ENCODE measurements at regions not wholly inside any gene's neighbourhood (a gene's known extent, or its start where the extent isn't known, plus 50 kb on each side); places are given as distances from the start of the nearest gene placed in this dataset.

DNA sequence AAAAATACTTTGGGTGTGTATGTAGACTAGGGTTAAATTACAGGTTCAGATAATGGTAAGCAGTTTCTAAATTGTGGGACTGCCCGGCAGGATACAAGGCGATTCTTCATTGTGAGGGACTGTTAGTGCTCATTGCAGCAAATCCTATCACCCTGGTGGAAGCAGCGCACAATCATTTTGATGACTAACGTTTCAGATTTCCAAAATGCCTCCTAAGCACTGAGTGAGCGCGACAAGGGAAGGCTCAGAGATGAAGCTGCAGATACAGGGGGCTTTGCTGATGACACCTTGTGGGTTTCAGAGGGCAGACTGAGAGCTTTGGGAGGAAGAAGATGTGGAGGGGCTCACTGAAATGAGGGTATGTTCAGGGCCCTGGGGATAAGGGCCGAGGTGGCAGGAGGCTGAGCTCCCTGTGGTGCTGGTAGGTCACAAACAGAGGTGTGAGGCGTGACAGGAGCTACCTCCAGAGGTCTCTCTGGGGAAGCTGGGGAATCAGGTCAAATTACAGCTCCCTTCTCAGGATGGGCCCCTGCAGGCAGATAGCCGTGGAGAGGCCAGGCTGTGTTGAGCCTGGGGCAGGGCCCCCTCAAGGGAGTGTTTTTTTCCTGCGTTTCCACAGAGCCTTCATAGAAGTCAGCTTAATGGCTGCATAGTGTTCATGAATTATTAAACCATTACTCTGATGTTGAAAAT, 84.5 kb upstream of the FYN start:
- DNase-seq (ENCODE audit: extremely low read depth, low read depth) = no peak
- no peak overlapping the region for H3K4me3 ChIP-seq (replicated peaks; ENCODE audit: low read depth, low read length)
- TF ChIP-seq, protein P1, sequence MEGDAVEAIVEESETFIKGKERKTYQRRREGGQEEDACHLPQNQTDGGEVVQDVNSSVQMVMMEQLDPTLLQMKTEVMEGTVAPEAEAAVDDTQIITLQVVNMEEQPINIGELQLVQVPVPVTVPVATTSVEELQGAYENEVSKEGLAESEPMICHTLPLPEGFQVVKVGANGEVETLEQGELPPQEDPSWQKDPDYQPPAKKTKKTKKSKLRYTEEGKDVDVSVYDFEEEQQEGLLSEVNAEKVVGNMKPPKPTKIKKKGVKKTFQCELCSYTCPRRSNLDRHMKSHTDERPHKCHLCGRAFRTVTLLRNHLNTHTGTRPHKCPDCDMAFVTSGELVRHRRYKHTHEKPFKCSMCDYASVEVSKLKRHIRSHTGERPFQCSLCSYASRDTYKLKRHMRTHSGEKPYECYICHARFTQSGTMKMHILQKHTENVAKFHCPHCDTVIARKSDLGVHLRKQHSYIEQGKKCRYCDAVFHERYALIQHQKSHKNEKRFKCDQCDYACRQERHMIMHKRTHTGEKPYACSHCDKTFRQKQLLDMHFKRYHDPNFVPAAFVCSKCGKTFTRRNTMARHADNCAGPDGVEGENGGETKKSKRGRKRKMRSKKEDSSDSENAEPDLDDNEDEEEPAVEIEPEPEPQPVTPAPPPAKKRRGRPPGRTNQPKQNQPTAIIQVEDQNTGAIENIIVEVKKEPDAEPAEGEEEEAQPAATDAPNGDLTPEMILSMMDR (IDR thresholded peaks at IDR 0.05; ENCODE audit: low read depth, low read length, missing control alignments) = no peak

DNA sequence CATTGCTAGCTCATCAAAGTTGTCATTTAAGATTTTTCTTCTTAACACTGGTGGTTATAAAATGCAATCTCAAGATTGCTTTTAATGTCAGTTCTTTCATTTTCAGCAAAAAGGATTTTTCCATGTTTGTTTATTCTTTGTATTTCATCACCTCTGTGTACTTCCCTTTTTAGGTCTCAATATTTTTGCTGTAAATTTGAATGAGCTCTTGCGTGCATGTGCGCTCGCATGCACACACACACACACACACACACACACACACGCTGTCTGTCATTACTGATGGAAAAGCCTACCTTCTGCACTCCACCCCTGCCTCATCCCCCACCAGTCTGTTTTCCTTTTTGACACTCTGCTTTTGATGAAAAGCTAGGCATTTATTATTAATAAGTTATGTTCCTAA, 85.3 kb upstream of the FYN start:
- no peak for DNase-seq (ENCODE audit: extremely low read depth, low read depth)
- H3K4me3 ChIP-seq (replicated peaks; ENCODE audit: low read depth, low read length) = no peak overlapping the region
- TF ChIP-seq, protein P1 (IDR thresholded peaks at IDR 0.05; ENCODE audit: low read depth, low read length, missing control alignments) = no peak

DNA sequence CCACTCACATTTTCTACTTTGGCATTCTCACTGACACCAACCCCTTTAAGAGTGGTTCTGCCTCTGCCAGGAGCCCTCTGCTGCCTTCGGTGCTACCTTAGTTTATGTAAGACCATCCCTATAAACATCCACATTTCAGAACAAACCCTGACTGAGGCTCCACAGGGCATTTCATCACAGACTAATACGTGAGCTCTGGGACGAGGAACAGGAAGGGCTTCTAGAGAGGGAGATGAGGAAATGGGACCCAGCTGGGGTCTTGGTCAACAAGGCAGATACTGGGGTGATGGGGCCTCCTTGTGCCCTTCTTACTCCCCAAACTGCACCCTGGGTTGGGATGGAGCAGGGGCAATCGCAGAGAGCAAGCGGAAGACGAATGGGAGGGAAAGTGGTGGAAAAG, 86.5 kb upstream of the FYN start:
- TF ChIP-seq, protein P1 (IDR thresholded peaks at IDR 0.05; ENCODE audit: low read depth, low read length, missing control alignments) = no peak
- no peak for DNase-seq (ENCODE audit: extremely low read depth, low read depth)
- H3K4me3 ChIP-seq (replicated peaks; ENCODE audit: low read depth, low read length) = no peak overlapping the region

DNA sequence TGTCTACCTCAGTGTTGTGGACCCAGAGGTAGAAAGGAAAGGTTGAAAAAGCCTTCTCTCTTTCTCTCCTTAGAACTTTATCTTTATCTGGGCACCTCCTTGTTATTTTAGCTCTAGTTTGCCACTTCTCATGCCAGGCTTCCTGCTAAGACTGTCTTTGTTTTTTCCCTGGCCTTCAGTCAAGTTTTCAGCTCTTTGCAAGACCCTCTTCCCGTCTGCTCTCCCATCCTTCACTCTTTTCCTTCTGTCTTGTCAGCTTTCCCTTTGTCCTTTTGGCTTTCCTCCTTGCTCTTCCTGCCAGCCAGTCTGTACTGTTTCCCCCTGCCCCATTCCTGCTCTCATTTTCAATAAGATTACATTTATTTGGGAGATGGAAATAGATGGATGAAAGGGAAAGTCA, 86.8 kb upstream of the CCN6 start:
- TF ChIP-seq, protein P1 (IDR thresholded peaks at IDR 0.05; ENCODE audit: low read depth, low read length, missing control alignments) = no peak
- no peak overlapping the region for H3K4me3 ChIP-seq (replicated peaks; ENCODE audit: low read depth, low read length)
- DNase-seq (ENCODE audit: extremely low read depth, low read depth) = no peak

DNA sequence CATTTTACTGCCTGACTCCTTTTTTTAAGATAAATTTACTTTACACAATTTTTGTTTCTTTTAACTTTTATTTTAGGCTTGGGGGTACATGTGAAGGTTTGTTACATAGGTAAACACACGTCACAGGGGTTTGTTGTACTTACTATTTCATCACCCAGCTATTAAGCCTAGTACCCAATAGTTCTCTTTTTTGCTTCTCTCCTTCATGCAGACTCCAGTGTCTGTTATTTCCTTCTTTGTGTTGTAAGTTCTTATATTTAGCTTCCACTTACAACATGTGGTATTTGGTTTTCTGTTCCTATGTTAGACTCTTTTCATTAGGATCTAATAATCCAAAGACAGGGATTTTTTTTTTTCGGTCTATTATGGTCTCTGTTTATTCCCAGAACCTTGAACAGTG, 83.5 kb upstream of the CCN6 start:
- H3K4me3 ChIP-seq (replicated peaks; ENCODE audit: low read depth, low read length) = no peak overlapping the region
- TF ChIP-seq, protein P1 (IDR thresholded peaks at IDR 0.05; ENCODE audit: low read depth, low read length, missing control alignments) = no peak
- no peak for DNase-seq (ENCODE audit: extremely low read depth, low read depth)

DNA sequence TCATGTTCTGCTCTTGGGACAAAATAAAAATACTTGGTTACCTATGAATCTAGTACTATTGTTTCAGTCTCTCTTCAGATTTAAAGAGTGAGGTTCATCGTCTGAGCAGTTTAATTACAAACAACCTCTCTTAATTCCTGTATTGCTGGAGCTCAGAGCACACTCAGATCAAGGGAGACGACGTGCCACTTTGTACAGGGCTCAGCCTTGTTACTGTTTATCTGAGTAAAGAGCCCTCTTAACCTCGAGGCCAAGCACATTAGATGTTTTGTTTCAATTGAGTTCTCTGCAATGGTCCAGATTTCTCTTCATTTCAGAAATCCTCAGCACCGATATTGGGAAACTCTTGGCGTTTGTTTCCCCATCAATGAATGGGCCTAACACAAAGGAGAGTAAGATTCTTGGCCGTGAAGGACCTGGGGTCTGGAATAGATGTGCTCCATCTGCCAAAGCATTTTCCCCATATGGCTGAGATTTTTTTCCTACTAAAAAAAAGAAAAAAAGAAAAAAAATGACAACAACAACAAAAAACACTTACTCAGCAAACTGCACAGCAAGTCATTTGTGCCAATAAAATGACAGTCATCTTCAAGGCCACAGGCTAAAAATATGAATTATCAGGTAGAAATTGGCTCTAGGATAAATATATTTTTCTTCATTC, 82.6 kb upstream of the CCN6 start:
- TF ChIP-seq, protein P1 (IDR thresholded peaks at IDR 0.05; ENCODE audit: low read depth, low read length, missing control alignments) = no peak
- H3K4me3 ChIP-seq (replicated peaks; ENCODE audit: low read depth, low read length) = no peak overlapping the region
- no peak for DNase-seq (ENCODE audit: extremely low read depth, low read depth)
